VCaP (cell line): ENCODE measurements at regions not wholly inside any gene's neighbourhood (a gene's known extent, or its start where the extent isn't known, plus 50 kb on each side); places are given as distances from the start of the nearest gene placed in this dataset.

Experiments used
- H3K27ac ChIP-seq: fragments of 450-650 bp; 2 replicates; pipeline ENCODE4 v1.5.1; 2017
- TF ChIP-seq, protein P1 (sequence below): fragments of 450-650 bp; conservative IDR thresholded peaks from 2 replicates; pipeline ENCODE4 v1.5.1; 2017; ENCODE audit warnings: mild to moderate bottlenecking, moderate library complexity

DNA sequence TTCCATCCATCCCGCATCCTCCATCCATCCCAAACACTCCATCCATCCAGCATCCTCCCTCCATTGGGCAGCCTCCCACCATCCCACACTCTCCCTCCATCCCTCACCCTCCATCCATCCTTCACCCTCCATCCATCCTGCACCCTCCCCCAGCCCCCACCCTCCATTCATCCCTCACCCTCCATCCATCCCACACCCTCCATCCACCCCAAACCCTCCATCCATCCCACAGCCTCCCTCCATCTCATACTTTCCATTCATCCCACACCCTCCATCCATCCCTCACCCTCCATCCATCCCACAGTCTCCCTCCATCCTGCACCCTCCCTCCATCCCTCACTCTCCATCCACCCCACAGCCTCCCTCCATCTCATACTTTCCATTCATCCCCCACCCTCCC lies 60.4 kb downstream of the FOXI2 start:
- TF ChIP-seq, protein P1, sequence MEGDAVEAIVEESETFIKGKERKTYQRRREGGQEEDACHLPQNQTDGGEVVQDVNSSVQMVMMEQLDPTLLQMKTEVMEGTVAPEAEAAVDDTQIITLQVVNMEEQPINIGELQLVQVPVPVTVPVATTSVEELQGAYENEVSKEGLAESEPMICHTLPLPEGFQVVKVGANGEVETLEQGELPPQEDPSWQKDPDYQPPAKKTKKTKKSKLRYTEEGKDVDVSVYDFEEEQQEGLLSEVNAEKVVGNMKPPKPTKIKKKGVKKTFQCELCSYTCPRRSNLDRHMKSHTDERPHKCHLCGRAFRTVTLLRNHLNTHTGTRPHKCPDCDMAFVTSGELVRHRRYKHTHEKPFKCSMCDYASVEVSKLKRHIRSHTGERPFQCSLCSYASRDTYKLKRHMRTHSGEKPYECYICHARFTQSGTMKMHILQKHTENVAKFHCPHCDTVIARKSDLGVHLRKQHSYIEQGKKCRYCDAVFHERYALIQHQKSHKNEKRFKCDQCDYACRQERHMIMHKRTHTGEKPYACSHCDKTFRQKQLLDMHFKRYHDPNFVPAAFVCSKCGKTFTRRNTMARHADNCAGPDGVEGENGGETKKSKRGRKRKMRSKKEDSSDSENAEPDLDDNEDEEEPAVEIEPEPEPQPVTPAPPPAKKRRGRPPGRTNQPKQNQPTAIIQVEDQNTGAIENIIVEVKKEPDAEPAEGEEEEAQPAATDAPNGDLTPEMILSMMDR, result no peak
- no peak overlapping the region for H3K27ac ChIP-seq

DNA sequence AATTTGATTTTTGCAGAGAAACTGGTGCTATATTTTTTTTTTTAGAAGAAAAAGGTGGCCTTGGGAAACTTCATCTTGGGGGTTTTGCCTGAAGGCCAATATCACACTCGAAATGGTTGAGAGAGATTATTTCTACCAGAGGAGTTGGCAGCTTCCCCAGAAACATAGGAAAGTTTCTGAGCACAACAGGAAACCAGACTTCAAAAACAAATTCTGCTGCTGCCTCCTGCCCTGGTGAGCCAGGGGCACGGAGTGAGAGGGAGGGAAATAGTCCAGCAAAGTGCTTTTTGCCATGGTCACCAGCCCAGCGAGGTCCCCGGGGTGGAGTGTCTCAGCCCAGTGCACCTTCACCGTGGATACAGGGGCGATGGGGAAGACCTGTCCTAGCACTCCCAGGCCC lies 61.1 kb downstream of the FOXI2 start:
- H3K27ac ChIP-seq, result no peak overlapping the region
- TF ChIP-seq, protein P1, result no peak

DNA sequence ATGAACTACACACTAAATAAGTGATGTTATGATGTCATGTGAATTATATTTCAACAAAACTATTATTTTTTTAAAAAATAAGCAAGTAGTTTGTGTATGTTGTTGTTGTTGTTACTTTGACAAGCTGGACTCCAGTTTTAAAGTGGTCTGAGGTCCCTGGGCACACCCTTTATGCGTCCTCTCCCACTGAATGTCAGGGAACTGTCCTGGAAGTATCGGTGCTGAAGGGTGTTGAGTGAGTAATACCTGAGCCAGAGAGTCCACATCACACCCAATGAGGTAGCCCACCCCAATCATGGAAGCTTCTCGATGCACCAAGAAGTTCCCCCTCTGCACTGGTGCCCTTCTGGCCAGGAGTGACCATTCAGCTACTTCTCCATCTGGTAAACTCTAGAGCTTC lies 64.3 kb downstream of the FOXI2 start:
- TF ChIP-seq, protein P1, result no peak
- H3K27ac ChIP-seq, result no peak overlapping the region

DNA sequence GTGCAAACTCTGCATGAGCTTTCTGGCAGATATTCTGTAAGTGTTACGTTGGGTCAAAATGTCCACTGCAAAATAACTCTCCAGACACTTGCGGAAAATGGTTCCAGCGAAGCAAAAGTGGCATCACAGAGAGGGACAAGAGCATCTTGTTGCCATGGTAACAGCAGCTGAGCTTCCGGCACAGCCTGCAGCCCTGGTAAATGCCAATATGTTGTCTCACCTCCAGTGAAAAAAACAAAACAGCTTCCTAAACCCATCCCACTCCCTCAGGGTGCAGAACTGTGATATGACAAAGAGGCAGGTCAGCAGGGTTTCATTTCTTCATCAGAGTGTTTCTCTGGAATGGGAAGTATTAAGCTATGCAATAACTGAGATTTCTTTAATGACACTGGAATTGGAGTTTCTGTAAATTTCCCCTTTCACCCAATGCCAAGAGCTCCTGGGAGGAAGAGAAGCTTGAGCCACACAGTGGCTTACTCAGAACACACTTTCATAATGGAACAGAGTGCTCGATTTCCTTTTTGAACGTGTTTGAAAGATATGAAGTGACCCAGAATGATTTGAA lies 65.6 kb downstream of the FOXI2 start:
- TF ChIP-seq, protein P1, result no peak
- H3K27ac ChIP-seq, result no peak overlapping the region

DNA sequence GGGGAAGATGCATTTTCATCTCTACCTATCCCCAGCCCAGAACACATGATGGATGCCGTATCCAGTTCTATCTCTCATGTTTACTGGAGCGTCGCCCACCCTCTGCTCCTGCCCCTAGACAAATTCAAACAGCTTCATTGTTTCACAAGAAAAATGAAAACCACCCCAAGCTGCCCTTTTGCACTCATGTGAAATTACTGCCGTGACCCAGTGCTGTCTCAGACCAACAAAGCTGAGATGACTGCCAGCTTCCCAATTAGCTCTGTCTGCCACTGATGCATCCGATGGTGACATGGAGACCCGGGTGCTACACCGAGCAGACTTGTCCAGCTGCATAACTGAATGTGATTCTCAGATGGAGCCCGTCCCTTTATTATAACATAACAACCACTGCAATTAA lies 67.7 kb downstream of the FOXI2 start:
- TF ChIP-seq, protein P1, result no peak
- no peak overlapping the region for H3K27ac ChIP-seq

DNA sequence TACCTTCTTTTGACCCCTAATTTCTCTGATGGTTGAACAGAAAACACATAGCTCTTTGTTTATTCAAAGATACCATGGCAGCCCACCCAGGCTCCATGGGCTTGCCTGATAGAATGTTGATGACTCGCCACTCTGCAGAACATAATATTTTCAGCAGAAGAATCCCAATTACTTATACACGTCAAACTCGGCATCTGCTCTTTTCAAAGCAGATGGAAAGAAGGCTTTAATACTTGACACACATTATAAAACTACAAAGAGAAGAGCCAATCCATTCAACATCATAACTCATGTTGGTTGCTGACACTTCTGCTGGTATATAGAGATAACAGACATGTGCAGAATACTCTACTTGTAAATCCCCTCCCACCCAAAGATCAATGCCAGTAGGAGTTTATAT lies 69.0 kb downstream of the FOXI2 start:
- TF ChIP-seq, protein P1, result no peak
- H3K27ac ChIP-seq, result no peak overlapping the region

DNA sequence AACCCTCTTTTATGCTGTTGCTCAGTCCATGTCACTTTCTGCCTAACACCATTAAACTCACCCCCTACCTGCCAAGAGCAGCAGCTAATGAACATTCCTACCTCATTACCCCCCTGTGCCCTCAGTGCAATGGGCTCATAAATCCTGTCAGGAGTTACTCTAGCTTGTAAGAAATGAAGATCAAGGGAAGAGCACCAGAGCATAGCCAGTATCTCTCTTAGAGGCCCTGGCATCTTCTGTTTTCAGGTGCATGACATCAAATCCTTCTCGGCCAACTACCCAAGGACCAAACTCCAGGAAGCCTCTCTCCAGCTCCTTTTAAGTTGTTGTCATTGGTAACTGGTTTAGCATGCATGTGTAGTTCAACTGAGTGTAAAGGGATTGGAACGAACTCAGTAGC lies 75.1 kb downstream of the FOXI2 start:
- no peak overlapping the region for H3K27ac ChIP-seq

More for the DNA sequence above, 75.1 kb downstream of the FOXI2 start:
- TF ChIP-seq, protein P1, result no peak
